Kidney glomerular epithelial cell (primary cell): ENCODE measurements at regions not wholly inside any gene's neighbourhood (a gene's known extent, or its start where the extent isn't known, plus 50 kb on each side); places are given as distances from the start of the nearest gene placed in this dataset.

Experiments
- DNase-seq: peaks from one replicate; lab custom pipeline; 2025; lab: John Stamatoyannopoulos, UW

DNA sequence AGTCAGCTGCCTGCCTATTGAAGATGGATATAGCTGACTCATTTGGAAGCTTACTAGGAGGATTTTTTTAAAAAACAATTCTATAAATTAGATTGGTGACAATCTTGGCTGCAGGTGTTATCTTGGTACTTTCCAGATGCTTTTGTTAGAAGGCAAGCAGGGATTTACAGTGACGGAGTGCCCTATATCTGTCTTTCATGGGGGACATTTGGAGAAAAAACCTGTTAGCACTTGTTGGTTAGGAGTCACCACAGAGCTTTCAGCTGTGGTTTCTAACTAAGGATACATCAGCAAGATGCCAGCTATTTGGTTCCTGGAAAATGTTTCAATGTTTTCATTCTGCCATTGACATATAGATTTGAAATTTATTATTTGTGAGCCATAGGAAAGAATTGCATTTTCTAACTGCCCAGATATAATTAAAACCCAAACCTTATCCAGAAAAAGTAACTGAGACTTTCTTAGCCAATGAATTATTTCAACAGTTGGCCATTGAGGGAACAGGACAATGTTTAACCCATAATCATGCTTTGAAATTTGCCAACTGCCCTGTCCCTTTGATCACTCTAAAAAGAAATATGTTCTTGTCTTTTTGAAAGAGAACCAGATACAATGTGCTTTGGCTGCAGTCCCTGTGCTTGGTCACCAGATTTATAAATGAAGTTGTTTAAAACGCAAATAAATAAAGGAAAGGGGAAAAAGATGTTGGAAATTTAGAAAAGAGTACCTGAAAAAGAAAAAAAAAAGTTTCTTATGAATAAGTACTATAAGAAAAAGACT, 761.0 kb upstream of the CXADR start:
- no peak for DNase-seq

DNA sequence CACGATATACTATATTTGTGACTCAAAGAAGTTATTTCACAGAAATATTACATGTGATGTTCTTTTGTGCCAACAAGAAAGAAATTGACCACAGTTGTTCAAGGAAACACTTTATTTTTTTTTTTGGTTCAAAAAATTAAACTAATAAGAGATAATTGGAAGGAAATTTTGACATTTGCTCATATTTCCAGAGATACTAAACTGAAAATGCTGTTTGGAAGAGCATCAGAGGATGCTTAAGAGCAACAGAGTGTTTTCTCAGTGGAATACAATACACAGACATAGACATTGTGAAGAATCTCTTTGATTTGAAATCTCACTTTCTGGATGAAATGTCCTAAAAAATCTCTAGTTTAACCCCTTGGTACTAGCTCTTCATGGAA, 760.4 kb upstream of the CXADR start:
- no peak for DNase-seq

DNA sequence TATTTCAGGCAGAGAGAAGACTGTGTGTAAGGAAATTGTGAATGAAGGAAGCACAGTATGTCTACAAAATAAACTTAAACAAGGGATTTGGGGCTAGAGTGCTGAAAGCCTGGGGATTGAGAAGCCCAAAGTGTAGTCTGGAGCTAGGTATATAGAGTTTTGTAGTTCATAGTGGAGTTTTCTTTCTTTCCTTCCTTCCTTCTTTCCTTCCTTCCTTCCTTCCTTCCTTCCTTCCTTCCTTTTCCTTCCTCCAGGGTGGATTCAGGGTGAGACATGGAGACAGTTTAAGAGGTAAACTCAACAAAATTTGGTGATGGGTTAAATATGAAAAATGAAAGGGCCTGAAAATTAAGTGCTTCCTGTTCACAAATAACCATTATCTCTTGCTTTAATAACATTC, 757.8 kb upstream of the CXADR start:
- DNase-seq, result no peak

DNA sequence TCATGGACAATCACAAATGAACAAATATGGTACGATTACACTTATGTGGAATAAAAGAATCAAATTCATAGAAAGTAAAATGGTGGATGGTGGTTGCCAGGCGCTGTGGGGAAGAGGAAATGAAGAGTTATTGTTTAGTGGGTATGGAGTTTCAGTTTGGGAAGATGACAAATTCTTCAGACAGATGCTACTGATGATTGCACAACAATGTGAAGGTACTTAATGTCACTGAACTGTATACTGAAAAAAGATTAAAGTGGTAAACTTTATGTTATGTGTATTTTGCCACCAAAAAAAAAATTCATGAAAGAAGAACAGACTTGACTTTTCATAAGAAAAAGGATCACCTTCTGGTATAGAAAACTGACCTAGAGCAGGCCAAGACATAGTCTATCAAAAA, 745.6 kb upstream of the CXADR start:
- no peak for DNase-seq

GRCh38 chr21:16768096-16768495, 744.7 kb upstream of the CXADR start:
- no peak for DNase-seq

DNA sequence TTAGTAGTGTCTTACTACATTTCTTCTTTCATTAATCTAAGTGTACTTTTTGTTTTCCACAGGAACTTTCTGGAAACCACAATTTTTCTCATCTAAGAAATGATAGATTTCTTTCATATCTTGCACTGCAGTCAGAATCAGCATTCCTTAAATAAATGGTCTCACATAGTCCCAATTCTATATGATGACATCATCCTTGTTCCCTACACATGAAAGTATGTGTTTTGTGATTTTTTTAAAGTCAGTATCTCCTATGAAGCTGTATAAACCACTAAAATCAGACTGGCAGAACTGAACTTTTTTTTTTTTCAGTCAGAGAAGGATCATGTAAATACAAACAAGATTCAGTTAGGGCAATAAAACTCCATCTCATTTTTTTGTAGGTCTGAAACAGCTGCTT, 742.6 kb upstream of the CXADR start:
- DNase-seq, result no peak

DNA sequence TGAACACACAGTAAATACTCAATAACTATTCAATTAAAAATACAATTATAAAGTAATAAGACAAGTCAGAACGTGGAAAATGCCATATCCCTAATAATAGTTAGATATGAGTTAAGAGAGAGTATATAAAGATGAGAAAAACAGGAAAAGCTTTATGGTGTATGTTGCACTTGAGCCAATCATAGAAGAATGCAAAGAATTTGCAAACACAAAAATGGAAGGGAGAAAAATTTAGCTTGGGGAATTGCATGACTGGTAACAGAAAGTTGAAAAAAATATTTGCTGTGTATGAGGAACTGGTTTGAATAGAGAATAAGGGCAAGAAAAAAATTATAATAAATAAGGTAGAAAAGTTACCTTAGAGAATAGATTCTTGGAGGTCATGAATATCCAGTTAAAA, 739.6 kb upstream of the CXADR start:
- DNase-seq, result peak; percentile 3

DNA sequence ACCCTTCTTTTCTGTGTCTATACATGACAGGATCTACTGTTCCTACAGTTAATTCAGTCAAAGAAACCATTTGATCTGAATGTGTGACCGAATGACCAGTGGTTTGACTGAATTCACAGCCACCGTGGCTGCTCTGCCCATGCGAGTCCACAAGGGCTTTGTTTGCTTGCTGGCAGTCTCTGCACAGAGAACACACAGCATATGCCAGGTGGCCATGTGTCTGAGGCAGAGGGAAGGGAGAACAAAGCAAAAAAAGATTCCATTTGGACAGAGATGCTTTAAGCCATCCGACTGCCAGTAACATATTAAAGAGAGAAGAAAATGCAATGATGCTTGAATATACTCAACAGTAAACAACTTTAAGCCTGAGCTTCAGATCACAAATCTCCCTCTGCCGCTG, 737.8 kb upstream of the CXADR start:
- no peak for DNase-seq

DNA sequence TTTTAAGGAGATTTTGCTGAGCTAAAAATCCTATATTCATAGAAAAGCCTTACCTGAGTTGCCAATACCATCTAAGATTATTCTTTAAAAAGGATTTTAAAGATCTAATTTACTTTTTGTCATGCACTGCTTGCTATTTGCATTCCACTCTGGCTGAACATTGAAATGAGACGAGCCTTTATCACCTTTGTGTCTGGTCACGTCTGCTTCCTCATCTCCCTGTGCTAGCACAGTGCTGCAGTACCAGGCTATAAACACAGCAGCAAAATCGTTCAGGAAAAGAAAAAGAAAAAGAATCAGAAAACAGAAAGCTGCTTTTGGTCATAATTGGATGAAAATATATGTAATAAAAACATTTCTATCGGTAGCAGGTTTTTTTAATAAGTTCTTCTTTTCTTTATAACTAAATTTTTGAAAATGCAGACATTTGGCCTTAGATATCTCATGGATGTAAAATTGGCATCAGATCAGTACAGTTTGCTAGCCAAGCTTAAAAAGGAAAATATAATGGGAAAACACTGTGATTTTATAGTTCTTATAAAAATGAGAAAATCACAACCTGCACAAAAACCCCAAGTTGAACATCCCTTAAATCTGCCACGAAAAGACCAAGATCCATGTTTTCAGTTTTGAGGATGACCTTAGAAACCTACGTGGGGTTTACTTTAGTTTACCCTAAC, 735.7 kb upstream of the CXADR start:
- DNase-seq, result no peak

DNA sequence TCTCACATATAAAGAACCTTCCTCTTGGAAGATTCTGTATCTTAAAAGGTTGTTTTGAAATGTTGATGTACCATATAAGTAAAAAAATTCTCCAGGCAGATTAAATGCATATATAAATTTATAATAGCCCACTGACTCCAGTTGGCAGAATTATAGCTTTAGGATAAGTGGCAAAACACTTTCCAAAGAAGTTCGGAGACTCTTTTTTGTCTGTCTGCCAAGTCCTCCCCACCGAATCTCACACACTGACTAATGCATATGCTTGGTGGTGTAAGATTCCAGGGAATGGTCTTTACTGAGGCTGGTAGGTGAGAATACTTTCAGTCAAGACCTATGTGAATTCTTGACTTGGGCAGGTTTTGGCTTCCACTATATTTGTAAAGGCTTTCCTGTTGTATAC, 724.3 kb upstream of the CXADR start:
- no peak for DNase-seq

DNA sequence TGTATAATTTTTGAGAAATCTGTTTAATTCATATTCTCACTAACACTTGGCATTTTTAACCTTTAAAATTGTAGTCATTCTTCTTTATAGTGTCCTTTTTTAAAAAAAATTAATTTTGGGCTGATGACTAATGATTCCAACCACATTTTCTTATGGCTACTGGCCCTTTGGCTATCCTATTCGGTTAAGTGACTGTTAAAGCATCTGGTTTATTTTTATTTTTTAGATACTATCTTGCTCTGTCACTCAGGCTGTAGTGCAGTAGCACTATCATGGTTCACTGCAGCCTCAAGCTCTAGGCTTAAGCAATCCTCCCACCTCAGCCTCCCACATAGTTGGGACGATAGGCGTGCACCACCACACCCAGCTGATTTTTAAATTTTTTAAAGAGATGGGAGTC, 723.2 kb upstream of the CXADR start:
- no peak for DNase-seq

DNA sequence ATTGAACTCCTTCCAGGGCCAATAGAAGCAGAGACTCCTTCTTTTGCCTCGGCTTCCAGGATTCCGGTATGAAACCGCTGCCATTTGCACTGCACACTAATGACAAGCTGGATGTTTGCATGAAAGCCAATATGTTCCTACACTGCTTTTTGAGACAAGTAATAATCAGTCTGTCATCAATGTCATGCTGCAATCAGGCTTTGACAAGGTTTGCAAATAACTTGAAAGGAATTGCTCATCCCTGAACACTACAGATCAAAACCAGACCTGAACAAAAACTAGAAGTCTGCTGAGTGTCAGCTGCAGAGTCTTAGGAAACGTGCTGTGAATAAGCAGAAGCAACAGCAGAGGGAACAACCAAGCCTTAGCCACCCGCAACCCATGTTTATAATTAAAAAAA, 720.7 kb upstream of the CXADR start:
- no peak for DNase-seq

GRCh38 chr21:16794950-16795349, 717.9 kb upstream of the CXADR start:
- peak; percentile 86 for DNase-seq

DNA sequence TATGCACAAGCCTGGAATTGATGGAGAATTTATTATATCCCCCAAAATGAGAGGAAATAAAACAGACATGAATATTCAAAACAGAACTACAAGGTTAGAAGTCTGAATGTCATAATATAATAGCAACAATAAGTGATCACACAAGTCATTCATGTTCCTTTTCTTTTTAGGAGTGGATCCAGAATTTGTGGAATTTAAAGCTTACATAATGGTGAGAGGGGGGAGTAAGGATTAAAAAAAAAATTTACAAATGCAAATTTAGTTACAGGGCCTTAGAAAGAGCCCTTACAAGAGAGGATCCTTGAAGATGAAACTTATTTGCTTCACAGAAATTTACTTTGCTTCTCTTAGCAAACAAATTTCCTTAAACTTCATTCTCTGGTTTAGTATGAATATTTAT, 716.1 kb upstream of the CXADR start:
- DNase-seq, result no peak

GRCh38 chr21:16797540-16797939, 715.3 kb upstream of the CXADR start:
- DNase-seq, result no peak

DNA sequence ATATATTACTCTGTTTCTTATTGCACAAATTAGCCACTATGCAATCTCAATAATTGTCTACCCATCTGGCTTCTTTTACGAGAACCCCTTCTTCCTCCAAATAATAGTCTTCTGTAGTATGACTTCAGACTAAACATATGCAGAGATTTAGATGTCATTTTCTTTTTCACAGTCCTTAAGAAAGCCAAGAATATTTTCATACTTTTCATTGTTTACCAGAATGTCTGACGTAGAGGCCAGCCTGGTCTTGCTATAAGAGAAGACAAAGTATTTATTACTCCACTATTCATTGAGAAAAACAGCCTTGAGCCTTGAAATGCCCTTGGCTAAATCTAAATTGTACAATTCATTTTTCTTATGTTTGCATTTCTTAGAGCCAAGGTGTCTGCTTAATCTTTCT, 714.9 kb upstream of the CXADR start:
- no peak for DNase-seq

DNA sequence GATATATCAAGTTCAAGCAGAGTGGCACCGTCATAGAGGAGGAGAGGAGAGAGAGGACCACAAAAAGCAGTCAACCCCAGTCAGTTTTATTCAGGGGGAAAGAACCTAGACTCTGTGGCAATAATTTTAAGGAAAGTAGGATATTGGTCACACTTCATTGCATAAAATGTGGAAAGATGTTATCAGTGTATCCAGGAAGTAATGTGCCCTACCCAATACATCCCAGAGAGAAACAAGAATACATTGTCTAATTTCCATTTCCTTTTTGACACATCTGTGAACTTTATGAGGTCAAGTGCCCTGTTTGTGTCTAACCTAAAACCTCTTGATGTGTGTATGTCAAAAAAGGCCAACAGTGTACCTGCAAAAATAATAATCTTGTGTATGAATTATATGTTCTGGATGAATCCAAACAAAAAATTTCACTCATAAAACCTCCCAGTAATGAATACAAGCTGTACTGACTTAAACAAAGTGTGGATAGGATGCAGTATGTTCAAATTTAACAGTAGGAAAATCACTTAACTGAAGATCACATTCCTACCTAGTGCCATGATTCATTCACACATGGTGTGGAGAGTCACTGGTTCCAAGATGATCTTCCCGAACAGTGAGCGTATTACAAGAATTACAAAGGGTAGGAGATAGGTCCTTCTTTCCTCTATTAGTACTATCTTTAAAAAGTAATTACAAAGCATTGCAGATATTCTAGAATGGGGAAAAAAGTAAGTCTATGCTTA, 712.1 kb upstream of the CXADR start:
- no peak for DNase-seq

DNA sequence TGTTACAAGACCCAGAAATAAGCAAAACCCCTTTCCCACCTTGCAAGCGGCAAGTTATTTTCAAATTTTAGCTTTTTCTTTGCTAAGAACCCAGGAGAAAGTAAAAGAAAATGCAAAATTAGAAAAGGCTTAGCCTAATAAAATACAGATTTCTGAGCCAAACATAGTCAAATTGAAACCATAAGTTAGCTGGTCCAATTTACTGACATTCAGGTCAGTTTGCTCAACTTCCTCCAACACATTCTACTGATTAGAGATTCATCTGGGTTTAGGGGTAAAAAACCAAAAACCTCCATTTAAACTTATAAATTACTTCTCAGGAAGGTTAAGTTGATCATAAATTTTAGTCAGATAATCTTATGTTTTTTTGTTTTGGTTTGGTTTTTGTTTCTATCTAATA, 701.8 kb upstream of the CXADR start:
- DNase-seq, result no peak

GRCh38 chr21:16811970-16812369, 700.9 kb upstream of the CXADR start:
- DNase-seq, result no peak

DNA sequence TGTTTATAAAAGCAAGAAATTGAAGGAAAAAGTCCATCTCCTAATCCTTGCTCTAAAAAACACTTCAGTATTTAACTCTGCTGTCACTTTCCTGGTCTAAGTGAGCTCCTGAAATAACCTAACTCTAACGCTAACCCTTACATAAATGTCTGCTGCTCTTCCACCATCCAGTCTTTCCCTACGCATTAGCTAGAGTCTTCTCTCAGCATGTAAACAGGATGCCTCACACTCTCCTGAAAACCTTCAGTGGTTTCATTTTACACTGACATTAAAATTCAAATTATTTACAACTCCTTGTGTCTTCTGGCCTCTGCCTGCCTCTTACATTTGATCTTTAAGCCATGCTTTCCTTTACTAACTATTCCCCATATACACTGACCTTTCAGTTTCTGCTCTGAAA, 697.6 kb upstream of the CXADR start:
- no peak for DNase-seq

- DNase-seq, result peak; percentile 34
Measured at GRCh38 chr21:16821588-16821987, 691.3 kb upstream of the CXADR start.

- DNase-seq, result no peak
Measured at GRCh38 chr21:16829532-16829931, 683.3 kb upstream of the CXADR start.

GRCh38 chr21:16832791-16833190, 680.1 kb upstream of the CXADR start:
- no peak for DNase-seq
